H1 (cell line): ENCODE measurements at regions not wholly inside any gene's neighbourhood (a gene's known extent, or its start where the extent isn't known, plus 50 kb on each side); places are given as distances from the start of the nearest gene placed in this dataset.

ENCODE experiments used
- BRCA1 ChIP-seq: IDR thresholded peaks from 2 replicates; pipeline ENCODE4 v1.6.1; 2012; ENCODE audit warnings: low read depth, low read length, improper control_type of control experiment
- CTCF ChIP-seq, 3 experiments: IDR thresholded peaks; 1 replicate in 2 of 3; 2 replicates in 1 of 3; pipeline versions ENCODE4 v1.5.1 to v1.6.1; 2011; ENCODE audit warnings: low read length in 3 of 3, mild to moderate bottlenecking in 3 of 3, inconsistent platforms in 2 of 3, low read depth in 1 of 3, moderate library complexity in 1 of 3; ENCODE audit not compliant: insufficient read depth in 1 of 3; ENCODE audit errors: control extremely low read depth in 1 of 3
- SRF ChIP-seq: IDR thresholded peaks from 2 replicates; pipeline ENCODE4 v1.6.1; 2011; ENCODE audit warnings: mild to moderate bottlenecking, low read depth, low read length, moderate library complexity
- TAF1 ChIP-seq: IDR thresholded peaks from 2 replicates; pipeline ENCODE4 v1.6.1; 2011; ENCODE audit warnings: mild to moderate bottlenecking, low read depth, low read length

- TF ChIP-seq SRF (no peak), BRCA1 (no peak), CTCF (IDR thresholded peaks at IDR 0.05; ENCODE audit: control extremely low read depth in 1 of 3, insufficient read depth in 1 of 3, low read depth in 1 of 3, low read length in 3 of 3) (no peak), TAF1 (no peak)
These were observed 205.6 kb upstream of the PFKP start (continued) for GRCh38 chr10:2861632-2862210.
